ENCODE measurements at regions not wholly inside any gene's neighbourhood (a gene's known extent, or its start where the extent isn't known, plus 50 kb on each side); places are given as distances from the start of the nearest gene placed in this dataset.

DNA sequence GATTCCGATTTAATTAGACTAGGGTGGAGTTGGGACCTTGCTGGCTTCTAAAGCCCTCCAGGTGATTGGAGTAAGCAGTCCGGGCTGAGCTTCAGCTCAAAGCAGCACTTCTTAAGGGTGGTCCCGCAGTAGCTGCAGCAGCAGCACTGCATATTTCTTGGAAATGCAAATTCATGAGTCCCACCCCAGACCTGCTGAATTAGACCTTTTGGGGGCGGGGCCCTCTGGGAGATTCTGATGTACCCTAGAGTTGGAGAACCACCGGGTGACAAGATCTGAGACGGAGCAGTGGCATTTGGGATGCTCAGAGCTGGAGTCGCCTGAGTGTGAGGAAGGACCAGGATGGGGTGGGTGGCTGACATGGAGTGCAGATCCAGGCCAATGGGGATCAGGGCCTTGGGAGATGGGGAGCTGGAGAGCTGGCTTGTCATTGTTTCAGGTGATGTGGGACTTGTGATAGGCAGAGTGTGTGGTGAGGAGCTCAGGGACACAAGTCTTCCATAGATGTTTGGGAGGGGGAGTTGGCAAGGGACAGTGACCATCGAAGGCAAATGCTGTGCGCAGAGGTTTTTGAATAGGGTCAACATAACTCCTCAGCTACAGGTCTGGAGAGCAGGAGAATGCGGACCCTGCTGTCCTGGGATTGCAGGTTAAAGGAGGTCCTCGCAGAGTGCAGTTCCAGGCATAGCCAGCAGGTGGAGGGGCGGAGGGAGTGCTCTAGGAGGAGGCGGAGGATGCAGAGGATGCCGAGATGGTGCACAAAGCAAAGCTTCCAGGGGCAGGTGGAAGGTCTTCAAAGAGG lies 130.9 kb upstream of the RAB12 start:
- TF ChIP-seq, protein P1, sequence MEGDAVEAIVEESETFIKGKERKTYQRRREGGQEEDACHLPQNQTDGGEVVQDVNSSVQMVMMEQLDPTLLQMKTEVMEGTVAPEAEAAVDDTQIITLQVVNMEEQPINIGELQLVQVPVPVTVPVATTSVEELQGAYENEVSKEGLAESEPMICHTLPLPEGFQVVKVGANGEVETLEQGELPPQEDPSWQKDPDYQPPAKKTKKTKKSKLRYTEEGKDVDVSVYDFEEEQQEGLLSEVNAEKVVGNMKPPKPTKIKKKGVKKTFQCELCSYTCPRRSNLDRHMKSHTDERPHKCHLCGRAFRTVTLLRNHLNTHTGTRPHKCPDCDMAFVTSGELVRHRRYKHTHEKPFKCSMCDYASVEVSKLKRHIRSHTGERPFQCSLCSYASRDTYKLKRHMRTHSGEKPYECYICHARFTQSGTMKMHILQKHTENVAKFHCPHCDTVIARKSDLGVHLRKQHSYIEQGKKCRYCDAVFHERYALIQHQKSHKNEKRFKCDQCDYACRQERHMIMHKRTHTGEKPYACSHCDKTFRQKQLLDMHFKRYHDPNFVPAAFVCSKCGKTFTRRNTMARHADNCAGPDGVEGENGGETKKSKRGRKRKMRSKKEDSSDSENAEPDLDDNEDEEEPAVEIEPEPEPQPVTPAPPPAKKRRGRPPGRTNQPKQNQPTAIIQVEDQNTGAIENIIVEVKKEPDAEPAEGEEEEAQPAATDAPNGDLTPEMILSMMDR (IDR thresholded peaks at IDR 0.05; ENCODE audit: poor library complexity) = peak; percentile 60
- TF ChIP-seq EZH2phosphoT487 (IDR thresholded peaks at IDR 0.05; ENCODE audit: low read depth, severe bottlenecking, unreplicated experiment) = no peak
- TF ChIP-seq EZH2 (IDR thresholded peaks at IDR 0.05; ENCODE audit: borderline replicate concordance) = no peak
